Stimulated activated CD4-positive, alpha-beta T cell treated with anti-CD3 and anti-CD28 coated beads, Interleukin-1b, Interleukin-23, amount 100 ng/mL, for 48 hours (primary cell): ENCODE measurements at regions not wholly inside any gene's neighbourhood (a gene's known extent, or its start where the extent isn't known, plus 50 kb on each side); places are given as distances from the start of the nearest gene placed in this dataset.
"Not testable (repeated sequence)": the region's sequence is repeated elsewhere in the genome, so short reads cannot be mapped to it uniquely, and the experiment has no call there.

Source experiments
- DNase-seq: peaks from one replicate; pipeline ENCODE4 v3.0.0-alpha.2; 2020

DNA sequence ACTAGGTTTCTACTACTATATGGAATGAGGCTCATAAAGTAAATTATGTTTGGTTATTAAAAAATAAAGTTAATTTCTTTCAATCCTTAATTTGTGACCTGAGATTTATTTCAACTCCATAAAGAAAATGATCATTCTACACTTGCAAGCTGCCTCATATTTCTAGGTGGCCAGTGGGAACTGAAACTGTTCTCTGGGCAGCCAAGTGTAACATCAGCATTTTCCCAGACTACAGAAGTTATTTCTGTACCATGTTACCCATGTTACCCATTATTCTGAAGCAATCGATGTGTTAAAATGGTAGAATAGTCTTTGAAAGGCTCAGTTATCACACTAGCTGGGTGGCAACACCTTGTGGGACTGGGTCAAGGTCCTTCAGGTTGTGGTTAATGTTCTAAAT lies 139.3 kb upstream of the FBXO11 start:
- no peak for DNase-seq

DNA sequence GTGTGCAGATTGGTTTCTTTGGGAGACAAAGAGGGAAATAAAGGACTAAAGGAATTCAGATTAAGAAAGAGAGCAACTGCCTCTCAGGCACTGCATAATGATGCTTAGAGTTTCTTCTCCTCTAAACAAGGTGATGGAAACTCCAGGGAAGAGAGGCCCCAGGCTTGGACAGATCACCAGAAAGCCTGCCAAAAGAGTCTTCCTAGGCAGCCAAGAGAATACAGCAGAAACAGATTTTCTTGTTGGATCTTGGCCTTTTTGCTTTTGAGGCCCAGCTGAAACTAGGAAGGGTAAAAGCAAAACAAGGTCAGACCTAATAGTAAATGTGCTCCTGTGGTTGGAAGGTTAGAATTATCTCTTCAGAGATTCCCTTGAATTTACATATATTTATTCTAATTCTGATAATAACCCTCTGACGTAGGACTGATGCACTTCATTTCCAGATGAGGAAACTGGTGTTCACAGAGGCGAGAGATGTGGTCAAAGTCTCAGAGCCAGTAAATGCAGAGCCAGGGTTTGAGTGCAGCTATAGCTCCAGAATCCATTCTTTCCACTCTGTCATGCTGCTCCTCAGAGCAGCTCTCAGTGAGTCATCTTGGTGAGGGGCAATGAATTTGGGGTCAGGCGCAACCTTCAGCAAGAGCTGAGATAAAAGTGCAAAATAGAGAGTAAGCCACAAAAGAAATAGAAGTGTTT lies 142.3 kb upstream of the FBXO11 start:
- no peak for DNase-seq

DNA sequence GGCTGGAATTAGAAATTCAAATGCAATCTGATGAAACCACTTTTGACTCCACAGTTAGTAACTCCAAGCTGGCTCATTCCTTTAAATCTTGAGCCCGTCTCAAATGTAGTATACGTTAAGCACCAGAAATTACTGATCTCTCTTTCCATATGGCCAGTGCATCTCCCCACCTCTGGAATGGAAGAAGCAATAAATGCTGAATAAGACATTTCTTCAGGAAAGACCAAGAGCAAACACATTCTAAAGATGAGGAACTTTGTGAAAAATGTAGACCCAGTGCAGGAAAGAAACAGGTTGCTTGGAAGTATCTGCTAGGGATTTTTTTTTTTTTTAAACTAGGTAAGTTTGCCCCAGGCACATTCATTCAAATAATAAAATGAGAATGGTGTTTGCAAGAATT lies 143.1 kb upstream of the FBXO11 start:
- DNase-seq: no peak

DNA sequence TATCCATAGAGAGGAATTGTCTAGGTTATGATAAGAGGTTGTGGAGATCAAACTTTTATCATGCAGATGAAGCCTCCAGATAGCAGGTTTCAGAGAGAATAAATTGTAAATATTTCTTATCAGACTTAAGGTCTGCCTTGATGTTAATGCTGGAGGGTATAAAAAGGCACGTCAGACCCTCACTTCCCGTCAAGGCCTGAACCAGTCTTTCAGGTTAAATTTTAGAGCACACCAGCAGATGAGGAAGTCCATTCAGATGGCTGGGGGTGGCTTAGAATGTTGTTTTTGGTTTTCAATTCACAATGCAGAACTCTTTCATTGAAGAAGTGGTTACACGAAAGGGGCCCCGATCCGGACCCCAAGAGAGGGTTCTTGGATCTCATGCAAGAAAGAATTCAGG lies 144.4 kb upstream of the FBXO11 start:
- DNase-seq: no peak

DNA sequence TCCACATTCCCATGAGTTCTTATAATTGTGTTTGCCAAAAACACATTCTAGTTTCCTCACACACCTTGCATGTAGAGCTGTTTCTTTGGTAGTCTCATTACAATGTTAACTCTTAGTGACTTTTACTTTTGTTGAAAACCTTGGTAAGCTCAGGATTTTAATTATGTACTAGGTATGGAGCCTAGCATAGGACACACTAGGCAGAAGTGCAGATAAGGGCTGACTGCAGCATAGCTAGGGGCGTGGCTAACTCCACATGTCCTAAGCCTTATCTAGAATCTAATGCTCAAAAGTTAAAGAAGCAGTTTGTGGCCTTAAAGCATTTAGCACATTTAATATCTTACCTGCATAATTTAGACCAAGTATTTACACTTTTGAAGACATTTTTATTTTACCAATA lies 153.7 kb upstream of the FBXO11 start:
- no peak for DNase-seq

DNA sequence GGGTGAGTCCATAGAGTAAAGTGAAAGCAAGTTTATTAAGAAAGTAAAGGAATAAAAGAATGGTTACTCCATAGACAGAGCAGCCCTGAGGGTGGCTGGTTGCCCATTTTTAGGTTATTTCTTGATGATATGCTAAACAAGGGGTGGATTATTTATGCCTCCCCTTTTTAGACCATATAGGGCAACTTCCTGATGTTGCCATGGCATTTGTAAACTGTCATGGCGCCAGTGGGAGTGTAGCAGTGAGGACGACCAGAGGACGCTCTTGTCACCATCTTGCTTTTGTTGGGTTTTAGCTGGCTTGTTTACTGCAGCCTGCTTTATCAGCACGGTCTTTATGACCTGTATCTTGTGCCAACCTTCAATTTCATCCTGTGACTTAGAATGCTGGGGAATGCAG lies 155.4 kb upstream of the FBXO11 start:
- not testable (repeated sequence) for DNase-seq

DNA sequence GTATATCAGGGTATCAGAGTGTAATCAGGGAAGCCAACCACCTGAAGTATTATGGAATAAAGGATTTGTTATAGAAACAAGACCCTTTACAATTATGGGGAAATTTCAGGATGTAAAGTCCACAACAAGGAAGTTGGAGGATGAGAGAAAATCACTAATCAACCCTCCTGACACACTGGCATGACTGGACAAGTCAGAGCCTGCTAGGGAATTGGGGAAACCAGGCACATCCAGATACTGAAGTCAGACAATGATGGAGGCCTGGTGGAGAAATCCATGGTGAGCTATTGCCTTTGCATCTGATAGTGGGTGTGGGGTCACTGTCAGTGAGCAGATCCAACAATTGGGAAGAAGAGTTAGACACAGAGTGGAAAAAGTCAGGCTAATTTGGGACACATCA lies 158.8 kb upstream of the FBXO11 start:
- DNase-seq: no peak

DNA sequence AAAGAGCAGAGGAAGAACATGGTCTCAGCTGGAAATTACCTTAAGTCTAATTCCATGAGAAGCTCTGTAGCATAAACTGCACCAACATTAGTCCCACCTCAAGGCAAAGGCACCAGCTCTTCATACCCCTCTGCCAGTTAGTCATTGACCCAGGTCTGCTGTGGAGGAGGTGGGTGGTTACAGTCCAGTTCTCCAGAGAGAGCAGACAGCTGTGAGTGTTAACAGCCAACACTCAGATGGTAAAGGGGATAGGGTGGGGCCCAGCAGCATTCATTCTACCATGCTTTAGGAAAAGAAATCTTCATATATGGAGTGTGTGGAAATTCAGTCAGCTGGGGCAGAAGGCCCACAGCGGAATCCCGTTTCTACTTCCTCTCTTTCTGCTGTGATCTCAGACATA lies 159.7 kb upstream of the FBXO11 start:
- no peak for DNase-seq

DNA sequence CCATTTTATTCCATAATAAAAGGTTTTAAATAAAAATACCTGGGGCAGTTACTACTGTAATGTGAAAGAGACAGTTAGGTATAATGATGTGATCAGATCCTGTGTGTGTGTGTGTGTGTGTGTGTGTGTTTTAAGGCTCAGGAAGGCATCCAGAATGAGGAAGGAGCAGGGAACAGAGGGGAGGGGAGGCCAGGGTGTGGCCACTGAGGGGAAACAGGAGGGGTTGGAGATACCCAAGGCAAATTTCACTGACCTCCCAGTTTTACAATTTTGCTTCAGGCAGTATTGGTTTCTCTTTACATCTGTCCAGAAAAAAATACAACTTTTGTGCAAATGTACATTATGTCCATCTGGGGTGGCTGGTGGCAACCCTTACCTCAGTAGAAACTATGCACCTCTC lies 163.5 kb upstream of the FBXO11 start:
- no peak for DNase-seq

DNA sequence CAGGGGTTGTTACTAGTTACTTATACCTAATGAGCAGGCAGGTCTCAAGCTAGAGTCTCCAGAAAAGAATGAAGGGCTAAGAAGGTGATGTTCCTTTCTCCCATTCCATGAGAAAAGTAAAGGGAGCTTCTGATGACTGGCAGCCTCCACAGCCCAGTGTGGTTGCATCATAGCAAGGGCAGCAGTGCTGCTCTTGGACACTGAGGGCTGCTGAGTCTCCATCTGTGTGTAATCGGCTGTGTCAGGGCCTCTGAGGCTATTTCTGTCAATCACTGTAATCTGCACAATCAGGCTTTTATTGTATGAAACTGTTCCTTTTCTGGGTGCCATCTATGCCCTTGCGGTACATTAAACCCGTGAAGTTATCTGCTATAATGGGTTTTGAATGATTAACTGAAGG lies 164.1 kb upstream of the FBXO11 start:
- no peak for DNase-seq

DNA sequence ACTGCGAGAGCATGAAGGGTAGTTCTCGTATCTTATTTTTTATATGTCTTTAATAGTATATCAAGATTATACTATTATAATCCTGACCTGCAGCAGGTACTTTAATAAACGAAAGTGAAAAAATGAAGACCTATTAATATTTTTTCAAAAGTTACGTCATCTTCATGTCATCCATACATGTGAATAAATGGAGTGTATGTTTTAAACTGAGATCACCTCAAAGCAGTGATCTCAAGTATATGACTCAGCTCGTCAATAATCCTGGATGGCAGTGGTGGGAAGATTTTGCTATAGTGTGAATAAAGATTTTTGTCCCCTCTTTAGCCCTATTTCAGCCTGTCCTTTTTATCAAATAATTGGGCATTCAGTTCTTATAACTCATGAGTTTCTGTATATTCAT lies 166.3 kb upstream of the FBXO11 start:
- DNase-seq: no peak

DNA sequence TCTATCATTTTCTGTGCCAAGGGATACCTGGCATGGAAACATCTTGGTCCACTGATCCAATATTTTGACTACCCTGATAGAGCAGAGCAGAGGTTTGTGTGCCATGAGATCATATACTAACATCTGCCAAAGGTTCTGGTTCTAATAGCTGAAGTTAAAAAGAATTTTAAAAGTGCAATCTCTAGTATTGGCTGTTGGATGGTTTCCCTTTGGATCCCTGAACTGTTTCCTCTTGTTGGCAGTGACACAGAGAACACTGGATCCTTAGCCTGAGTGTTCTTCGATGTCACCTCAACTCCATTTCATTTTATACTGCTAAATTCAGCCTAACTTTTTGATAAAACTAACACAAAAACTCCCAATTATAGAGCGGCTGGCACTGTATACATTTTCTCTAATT lies 169.3 kb upstream of the FBXO11 start:
- no peak for DNase-seq

DNA sequence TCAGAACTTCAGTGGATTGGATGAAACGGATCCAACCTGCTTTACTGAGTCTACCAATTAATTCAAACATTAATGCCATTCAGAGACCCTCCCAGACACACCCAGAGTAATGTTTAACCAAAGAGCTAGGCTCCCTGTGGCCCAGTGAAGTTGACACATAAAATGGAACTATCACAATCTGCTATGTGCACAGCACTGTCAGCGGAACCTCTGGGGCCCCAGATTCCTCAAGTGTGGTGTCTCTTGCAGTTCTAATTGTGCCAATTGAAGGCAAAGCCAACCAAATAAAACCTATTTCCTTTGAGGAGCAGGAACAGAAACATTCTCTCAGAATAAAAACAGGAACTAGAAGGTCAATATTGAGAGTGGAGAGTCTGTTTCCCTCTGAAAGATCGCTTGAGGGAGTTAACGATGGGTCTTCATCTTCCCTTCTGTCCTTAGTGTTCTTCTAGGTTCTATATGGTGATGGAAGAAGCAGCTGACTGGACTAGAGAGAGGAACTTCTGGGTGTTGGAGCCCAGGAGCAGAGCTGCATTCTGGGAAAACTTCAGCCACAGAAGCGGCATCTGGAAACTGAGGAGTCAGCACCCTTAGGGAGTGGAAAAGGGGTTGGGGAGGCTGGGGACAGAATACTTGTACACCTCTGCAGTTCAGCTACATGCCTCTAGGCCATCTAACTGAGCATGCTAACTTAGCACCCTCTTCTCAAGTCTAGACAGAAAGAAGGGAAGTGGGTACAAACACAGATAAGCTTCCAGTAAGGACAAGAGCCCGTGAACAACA lies 174.4 kb upstream of the FBXO11 start:
- DNase-seq: no peak

DNA sequence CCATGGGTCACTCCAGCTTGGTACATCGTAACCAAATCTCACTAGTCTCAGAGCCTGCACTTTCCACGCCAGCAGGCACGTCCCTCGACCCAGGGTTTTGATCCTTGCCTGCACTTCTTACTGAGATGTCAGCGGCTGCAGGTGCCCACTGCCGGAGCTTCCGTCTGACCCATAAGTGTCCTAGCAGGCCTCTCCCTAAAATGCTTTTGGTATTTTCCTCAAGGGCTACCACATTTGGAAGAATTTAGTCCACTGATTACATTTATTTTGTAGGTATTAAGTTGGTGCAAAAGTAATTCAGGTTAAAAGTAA lies 175.0 kb upstream of the FBXO11 start:
- DNase-seq: no peak

DNA sequence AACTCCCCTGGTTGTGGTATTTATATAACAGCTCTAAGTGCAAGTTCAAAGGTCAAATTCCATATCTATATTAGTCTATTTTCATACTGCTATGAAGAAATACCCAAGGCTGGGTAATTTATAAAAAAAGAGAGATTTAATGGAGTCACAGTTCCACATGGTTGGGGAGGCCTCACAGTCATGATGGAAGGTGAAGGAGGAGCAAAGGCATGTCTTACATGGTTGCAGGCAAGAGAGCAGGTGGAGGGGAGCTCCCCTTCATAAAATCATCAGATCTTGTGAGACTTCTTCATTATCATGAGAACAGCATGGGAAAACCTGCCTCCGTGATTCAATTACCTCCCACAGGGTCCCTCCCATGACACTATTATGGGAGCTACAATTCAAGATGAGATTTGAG lies 179.6 kb upstream of the FBXO11 start:
- DNase-seq: no peak

DNA sequence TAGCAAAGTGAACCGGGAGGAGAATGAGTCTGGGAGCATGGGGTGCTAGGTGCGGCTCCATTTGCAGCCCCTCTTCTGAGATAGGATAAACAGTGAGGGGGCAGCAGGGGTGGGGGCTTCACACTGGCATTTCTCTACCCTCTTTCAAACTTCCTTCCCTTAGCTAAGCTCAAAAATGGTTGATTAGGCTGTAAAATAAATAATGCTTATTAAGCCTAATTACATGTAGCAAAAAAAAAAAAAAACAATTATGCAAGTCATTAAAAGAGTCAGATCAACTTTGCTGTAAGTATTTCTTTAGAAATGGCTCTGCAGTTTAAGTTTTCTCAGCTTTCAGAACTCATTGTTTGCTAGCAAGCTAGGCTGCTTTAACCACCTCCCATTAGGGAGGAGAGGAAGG lies 182.7 kb upstream of the FBXO11 start:
- DNase-seq: no peak

DNA sequence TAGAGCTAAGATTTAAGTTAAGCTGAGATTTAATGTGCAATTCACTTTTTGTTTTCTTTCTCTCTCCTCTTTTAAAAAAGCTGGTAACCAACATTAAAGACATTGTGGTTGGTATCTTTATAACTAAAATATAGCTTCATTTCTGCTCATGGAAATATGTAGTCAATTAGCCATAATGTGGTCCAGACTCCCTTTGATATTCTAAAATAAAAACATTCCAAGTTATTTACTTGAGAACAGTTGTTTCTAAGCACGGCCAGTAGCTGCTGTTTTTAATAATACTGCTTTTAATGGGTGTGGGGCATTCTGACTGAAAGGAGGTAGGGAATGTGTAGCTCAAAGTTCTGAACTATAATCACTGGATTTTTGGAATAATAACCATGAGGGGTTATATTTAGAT lies 183.3 kb upstream of the FBXO11 start:
- DNase-seq: no peak

DNA sequence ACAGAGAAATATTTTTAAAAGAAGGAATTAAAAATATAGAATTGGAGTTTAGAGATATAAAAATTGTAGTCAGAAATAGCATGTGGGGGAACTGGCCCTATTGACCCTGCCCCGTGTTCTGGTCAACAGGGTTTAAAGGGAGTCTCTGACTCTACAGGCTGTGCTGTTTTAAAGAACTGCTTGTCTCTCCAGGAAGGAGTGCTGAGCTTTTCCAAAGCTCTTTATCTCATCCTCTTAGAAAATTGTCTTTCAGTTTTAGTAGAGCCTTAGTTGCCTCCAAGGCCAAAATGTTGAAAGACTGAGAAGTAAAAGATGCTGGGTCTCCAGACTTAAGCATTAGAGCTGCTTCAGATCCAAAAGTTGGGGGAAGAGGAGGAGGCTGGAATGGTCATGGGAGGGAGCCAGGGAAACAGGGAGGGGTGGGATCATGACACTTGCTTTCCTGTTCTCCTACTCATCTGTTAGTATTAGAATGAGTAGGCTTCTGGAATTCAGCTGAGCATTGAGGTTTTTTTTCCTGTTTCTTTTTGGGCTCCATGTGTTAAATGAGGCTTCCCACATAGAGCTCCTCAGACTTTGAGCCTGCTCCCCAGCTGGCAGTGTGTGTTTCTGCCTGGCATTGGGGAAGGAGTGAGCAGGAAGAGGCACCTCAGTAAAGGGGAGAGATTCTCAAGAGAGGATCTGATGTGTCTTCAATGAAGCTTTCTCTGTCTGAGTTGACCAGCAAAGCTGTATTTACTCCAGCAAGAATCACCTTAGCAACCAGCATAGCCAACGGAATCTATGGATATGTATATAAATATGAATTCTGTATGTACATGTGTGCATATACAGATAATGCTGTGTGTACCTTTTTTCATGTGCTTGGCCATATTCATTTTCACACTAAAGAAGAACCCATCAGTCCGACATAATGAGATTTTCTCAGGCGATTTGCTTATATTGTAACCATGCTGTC lies 186.8 kb upstream of the FBXO11 start:
- no peak for DNase-seq

DNA sequence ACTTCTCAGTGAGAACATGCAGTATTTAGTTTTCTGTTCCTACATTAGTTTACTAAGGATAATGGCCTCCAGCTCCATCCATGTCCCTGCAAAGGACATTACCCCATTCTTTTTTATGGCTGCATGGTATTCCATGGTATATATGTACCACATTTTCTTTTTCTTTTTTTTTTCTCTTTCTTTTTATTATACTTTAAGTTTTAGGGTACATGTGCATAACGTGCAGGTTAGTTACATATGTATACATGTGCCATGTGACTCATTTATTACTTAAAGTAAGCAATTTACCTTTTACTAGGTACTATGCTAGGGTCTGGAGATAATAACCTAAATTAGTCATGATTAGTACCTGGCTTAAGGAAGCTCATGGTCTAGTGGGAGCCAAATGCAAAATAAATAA lies 190.5 kb upstream of the FBXO11 start:
- DNase-seq: not testable (repeated sequence)

DNA sequence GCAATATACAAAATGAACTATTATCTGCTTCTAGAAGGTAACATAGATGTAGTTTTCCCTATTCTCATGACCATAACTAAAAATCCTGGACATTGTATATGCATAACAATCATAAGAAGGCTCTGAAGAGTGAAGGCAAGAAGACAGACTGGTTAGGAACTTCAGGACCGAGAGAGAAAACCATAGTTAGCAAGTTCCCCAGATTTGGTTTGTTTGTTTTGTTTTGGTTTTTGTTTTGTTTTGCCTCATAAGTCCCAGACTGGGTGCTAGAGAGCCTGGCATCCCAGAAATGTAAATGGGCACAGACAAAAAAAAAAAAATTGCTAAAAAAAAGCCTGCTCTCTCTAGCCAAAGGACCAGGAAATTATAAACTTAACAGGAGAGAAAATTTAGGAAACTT lies 192.2 kb upstream of the FBXO11 start:
- DNase-seq: no peak

DNA sequence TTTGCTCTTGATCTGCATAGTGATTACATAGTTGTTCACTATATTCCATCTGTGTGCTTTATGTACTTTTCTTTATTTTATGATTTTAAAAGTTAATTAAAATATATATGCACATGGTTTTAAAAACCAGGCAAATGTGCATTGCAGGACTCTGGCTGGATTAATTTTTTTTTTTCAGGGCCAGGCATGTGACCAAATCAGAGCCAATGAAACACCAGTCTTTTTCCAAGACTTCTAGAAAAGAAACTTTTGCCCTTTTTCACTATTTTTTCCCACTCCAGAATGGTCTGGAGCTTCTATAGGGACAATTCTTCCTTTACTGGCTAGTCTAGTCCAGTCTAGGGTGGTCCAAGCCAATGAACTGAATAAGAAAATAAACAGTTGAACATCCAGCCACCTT lies 198.1 kb upstream of the FBXO11 start:
- no peak for DNase-seq

DNA sequence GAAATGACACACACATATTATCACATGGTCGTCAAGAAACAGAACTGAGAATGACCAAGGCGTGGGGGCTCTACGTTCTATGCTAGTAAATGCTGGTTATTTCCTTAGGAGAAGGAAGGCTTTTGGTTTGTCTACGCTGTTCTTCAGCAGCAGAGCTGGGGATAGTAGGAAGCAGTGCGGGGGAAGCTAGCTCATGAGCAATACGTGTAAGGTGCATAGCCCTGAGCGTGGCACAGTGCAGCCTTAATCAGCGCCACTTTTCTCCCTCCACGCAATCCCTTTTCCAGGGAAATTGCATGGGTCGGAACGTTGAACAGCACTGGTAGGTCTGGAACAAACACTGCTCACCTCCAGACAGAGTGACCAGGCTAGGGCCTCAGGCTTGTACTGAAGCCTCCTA lies 199.6 kb upstream of the FBXO11 start:
- no peak for DNase-seq

DNA sequence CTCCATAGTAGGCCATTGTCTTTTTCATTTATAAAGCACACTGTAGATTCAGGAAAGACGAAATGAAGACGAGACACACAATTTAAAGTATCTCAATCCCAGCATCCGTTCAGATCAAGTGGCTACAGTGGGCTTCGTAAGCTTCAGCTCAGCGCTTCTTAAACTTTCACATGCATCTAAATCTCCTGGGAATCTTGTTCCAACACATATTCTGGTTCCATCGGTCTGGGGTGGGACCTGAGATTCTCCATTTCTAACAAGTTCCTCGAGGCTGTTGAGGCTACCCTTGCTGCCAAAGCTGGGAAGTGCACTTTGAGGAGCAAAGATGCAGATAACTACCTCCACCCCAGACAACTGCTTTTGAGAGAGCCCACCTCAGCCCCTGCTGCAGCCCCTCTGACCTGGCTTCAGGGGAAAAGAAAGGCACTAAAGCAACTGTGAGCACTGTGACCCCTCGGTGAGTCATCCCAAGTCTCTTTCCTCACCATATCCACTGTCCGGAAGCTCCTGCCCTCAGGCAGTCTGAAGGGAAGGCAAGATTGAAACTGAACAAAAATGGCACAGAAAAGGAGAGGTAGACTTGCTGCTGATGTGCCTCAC lies 201.1 kb upstream of the FBXO11 start:
- no peak for DNase-seq

DNA sequence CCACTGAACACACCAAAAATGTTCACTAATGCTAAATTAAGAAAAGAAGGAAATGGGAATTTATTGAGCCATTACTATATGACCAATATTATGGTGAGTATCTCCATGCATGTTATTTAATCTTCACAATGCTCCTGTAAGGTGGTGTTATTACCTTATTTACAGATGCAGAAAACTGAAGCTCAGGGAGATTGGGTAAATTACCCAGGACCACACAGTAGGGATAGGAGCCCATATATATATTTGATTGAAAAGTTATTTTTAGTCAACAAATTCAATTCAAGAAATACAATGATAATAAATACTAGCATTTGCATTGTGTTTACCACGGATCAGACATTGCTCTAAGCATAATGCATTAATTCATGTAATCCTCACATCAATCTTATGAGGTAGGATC lies 202.2 kb upstream of the FBXO11 start:
- no peak for DNase-seq
